Limb (tissue), 2 donors: ENCODE measurements at regions not wholly inside any gene's neighbourhood (a gene's known extent, or its start where the extent isn't known, plus 50 kb on each side); places are given as distances from the start of the nearest gene placed in this dataset.
"Not testable (repeated sequence)": the region's sequence is repeated elsewhere in the genome, so short reads cannot be mapped to it uniquely, and the experiment has no call there.

Experiments used
- DNase-seq, 2 donors: peaks; one replicate each; pipeline ENCODE4 v3.0.0-alpha.2; 2016; ENCODE audit errors: extremely low spot score in 2 of 2

- no peak for DNase-seq
These were observed 306.9 kb upstream of the ARSJ start for GRCh38 chr4:114286262-114286810.

GRCh38 chr4:114287079-114287696, 307.7 kb upstream of the ARSJ start:
- no peak for DNase-seq

GRCh38 chr4:114296126-114296525, 302.5 kb upstream of the UGT8 start:
- DNase-seq, result no peak

- DNase-seq, result no peak
These were observed 296.1 kb upstream of the UGT8 start for GRCh38 chr4:114302472-114302871.

- DNase-seq, result no peak
These were observed 294.6 kb upstream of the UGT8 start for GRCh38 chr4:114304046-114304445.

GRCh38 chr4:114304567-114304966, 294.0 kb upstream of the UGT8 start:
- no peak for DNase-seq

- DNase-seq, result no peak
These were observed 291.7 kb upstream of the UGT8 start for GRCh38 chr4:114306946-114307345.

- no peak for DNase-seq
These were observed 288.2 kb upstream of the UGT8 start for GRCh38 chr4:114310296-114310925.

GRCh38 chr4:114311787-114312186, 286.8 kb upstream of the UGT8 start:
- DNase-seq, result no peak

GRCh38 chr4:114312338-114312737, 286.3 kb upstream of the UGT8 start:
- no peak for DNase-seq

GRCh38 chr4:114316789-114317188, 281.8 kb upstream of the UGT8 start:
- no peak for DNase-seq

- no peak for DNase-seq
These were observed 281.0 kb upstream of the UGT8 start for GRCh38 chr4:114317564-114317963.

- peak in 1 of 2 donors; percentile 27 for DNase-seq
These were observed 280.3 kb upstream of the UGT8 start for GRCh38 chr4:114318309-114318708.

- no peak for DNase-seq
These were observed 278.5 kb upstream of the UGT8 start for GRCh38 chr4:114320126-114320525.

- DNase-seq, result no peak
These were observed 277.2 kb upstream of the UGT8 start for GRCh38 chr4:114321366-114321765.

GRCh38 chr4:114323841-114324240, 274.8 kb upstream of the UGT8 start:
- no peak for DNase-seq

GRCh38 chr4:114326358-114326757, 272.2 kb upstream of the UGT8 start:
- no peak for DNase-seq

GRCh38 chr4:114332119-114332518, 266.5 kb upstream of the UGT8 start:
- no peak for DNase-seq

- not testable (repeated sequence) for DNase-seq
These were observed 264.2 kb upstream of the UGT8 start for GRCh38 chr4:114334363-114334762.

- DNase-seq, result no peak
These were observed 263.7 kb upstream of the UGT8 start for GRCh38 chr4:114334884-114335330.

GRCh38 chr4:114335339-114335738, 263.3 kb upstream of the UGT8 start:
- DNase-seq, result no peak

GRCh38 chr4:114343015-114343414, 255.6 kb upstream of the UGT8 start:
- no peak for DNase-seq

- no peak for DNase-seq
These were observed 248.9 kb upstream of the UGT8 start for GRCh38 chr4:114349543-114350175.
